ENCODE measurements at regions not wholly inside any gene's neighbourhood (a gene's known extent, or its start where the extent isn't known, plus 50 kb on each side); places are given as distances from the start of the nearest gene placed in this dataset.

GRCh38 chr11:28727254-28727653, 619.1 kb downstream of the METTL15 start:
- H3K36me3 Mint-ChIP-seq: no peaks in the 10 kb centered on the region
- H3K4me1 Mint-ChIP-seq: no peaks in the 10 kb centered on the region
- no peak overlapping the region for H3K4me3 Mint-ChIP-seq
- peaks cover 7 to 23% (median 9%) of the 10 kb centered on the region in 6 donors for H3K9me3 Mint-ChIP-seq
- no peak overlapping the region for H3K27ac Mint-ChIP-seq
- no peak for DNase-seq
- no peaks in the 10 kb centered on the region for H3K27me3 Mint-ChIP-seq (ENCODE audit: low read depth in 3 of 3)

- Mint-ChIP-seq H3K36me3 (no peaks in the 10 kb centered on the region), H3K9me3 (peaks cover 7 to 25% (median 8%) of the 10 kb centered on the region in 6 donors), H3K27me3 (ENCODE audit: low read depth in 3 of 3) (no peaks in the 10 kb centered on the region), H3K4me1 (no peaks in the 10 kb centered on the region), H3K4me3 (no peak overlapping the region), H3K27ac (no peak overlapping the region)
- no peak for DNase-seq
Observed at GRCh38 chr11:28726432-28726831, 618.2 kb downstream of the METTL15 start.

- no peak overlapping the region for H3K27ac Mint-ChIP-seq
- H3K4me1 Mint-ChIP-seq: no peaks in the 10 kb centered on the region
- DNase-seq: no peak
- H3K4me3 Mint-ChIP-seq: no peak overlapping the region
- no peaks in the 10 kb centered on the region for H3K36me3 Mint-ChIP-seq
- peaks cover 1 to 12% (median 3%) of the 10 kb centered on the region in 6 donors for H3K9me3 Mint-ChIP-seq
- H3K27me3 Mint-ChIP-seq (ENCODE audit: low read depth in 3 of 3): no peaks in the 10 kb centered on the region
Observed at GRCh38 chr11:28715726-28716125, 607.5 kb downstream of the METTL15 start.

- H3K4me3 Mint-ChIP-seq: no peak overlapping the region
- H3K27ac Mint-ChIP-seq: no peak overlapping the region
- no peak for DNase-seq
- H3K27me3 Mint-ChIP-seq (ENCODE audit: low read depth in 3 of 3): no peaks in the 10 kb centered on the region
- H3K36me3 Mint-ChIP-seq: no peaks in the 10 kb centered on the region
- H3K9me3 Mint-ChIP-seq: peaks cover 2 to 21% (median 4%) of the 10 kb centered on the region in 6 donors
- no peaks in the 10 kb centered on the region for H3K4me1 Mint-ChIP-seq
Observed at GRCh38 chr11:28713850-28714249, 605.7 kb downstream of the METTL15 start.

- DNase-seq: no peak
- no peaks in the 10 kb centered on the region for H3K27me3 Mint-ChIP-seq (ENCODE audit: low read depth in 3 of 3)
- no peaks in the 10 kb centered on the region for H3K36me3 Mint-ChIP-seq
- no peak overlapping the region for H3K27ac Mint-ChIP-seq
- no peaks in the 10 kb centered on the region for H3K4me1 Mint-ChIP-seq
- peaks cover 0 to 20% (median 8%) of the 10 kb centered on the region in 6 donors for H3K9me3 Mint-ChIP-seq
- no peak overlapping the region for H3K4me3 Mint-ChIP-seq
Observed at GRCh38 chr11:28708075-28708474, 599.9 kb downstream of the METTL15 start.

GRCh38 chr11:28704801-28705200, 596.6 kb downstream of the METTL15 start:
- no peak overlapping the region for H3K27ac Mint-ChIP-seq
- DNase-seq: no peak
- no peaks in the 10 kb centered on the region for H3K36me3 Mint-ChIP-seq
- no peaks in the 10 kb centered on the region for H3K4me1 Mint-ChIP-seq
- peaks cover 3 to 18% (median 12%) of the 10 kb centered on the region in 6 donors for H3K9me3 Mint-ChIP-seq
- H3K27me3 Mint-ChIP-seq (ENCODE audit: low read depth in 3 of 3): peaks cover 0 to 3% (median 0%) of the 10 kb centered on the region in 3 donors
- H3K4me3 Mint-ChIP-seq: no peak overlapping the region

- Mint-ChIP-seq H3K27me3 (ENCODE audit: low read depth in 3 of 3) (peaks cover 0 to 3% (median 0%) of the 10 kb centered on the region in 3 donors), H3K9me3 (peaks cover 3 to 16% (median 14%) of the 10 kb centered on the region in 6 donors), H3K4me3 (no peak overlapping the region), H3K36me3 (no peaks in the 10 kb centered on the region), H3K27ac (no peak overlapping the region), H3K4me1 (no peaks in the 10 kb centered on the region)
- DNase-seq: no peak
Observed at GRCh38 chr11:28703371-28703770, 595.2 kb downstream of the METTL15 start.

- Mint-ChIP-seq H3K27ac (no peak overlapping the region), H3K27me3 (ENCODE audit: low read depth in 3 of 3) (peaks cover 0 to 3% (median 0%) of the 10 kb centered on the region in 3 donors), H3K4me3 (no peak overlapping the region), H3K4me1 (no peaks in the 10 kb centered on the region), H3K36me3 (no peaks in the 10 kb centered on the region), H3K9me3 (peaks cover 3 to 17% (median 15%) of the 10 kb centered on the region in 6 donors)
- DNase-seq: no peak
Observed at GRCh38 chr11:28702871-28703270, 594.7 kb downstream of the METTL15 start.

- Mint-ChIP-seq H3K4me1 (no peaks in the 10 kb centered on the region), H3K4me3 (no peak overlapping the region), H3K27ac (no peak overlapping the region), H3K9me3 (peaks cover 3 to 22% (median 15%) of the 10 kb centered on the region in 6 donors), H3K36me3 (no peaks in the 10 kb centered on the region), H3K27me3 (ENCODE audit: low read depth in 3 of 3) (peaks cover 0 to 3% (median 0%) of the 10 kb centered on the region in 3 donors)
- DNase-seq: no peak
Observed at GRCh38 chr11:28702450-28702790, 594.2 kb downstream of the METTL15 start.

GRCh38 chr11:28701760-28702449, 593.7 kb downstream of the METTL15 start:
- peaks cover 3 to 23% (median 15%) of the 10 kb centered on the region in 6 donors for H3K9me3 Mint-ChIP-seq
- peaks cover 0 to 3% (median 0%) of the 10 kb centered on the region in 3 donors for H3K27me3 Mint-ChIP-seq (ENCODE audit: low read depth in 3 of 3)
- no peak overlapping the region for H3K4me3 Mint-ChIP-seq
- DNase-seq: no peak
- no peaks in the 10 kb centered on the region for H3K4me1 Mint-ChIP-seq
- H3K36me3 Mint-ChIP-seq: no peaks in the 10 kb centered on the region
- no peak overlapping the region for H3K27ac Mint-ChIP-seq

GRCh38 chr11:28699701-28700100, 591.5 kb downstream of the METTL15 start:
- H3K27me3 Mint-ChIP-seq (ENCODE audit: low read depth in 3 of 3): peaks cover 0 to 3% (median 0%) of the 10 kb centered on the region in 3 donors

GRCh38 chr11:28697920-28698827, 590.0 kb downstream of the METTL15 start:
- Mint-ChIP-seq H3K4me1 (no peaks in the 10 kb centered on the region), H3K27ac (no peak overlapping the region), H3K36me3 (no peaks in the 10 kb centered on the region), H3K9me3 (peaks cover 1 to 23% (median 13%) of the 10 kb centered on the region in 6 donors), H3K27me3 (ENCODE audit: low read depth in 3 of 3) (peaks cover 0 to 3% (median 0%) of the 10 kb centered on the region in 3 donors), H3K4me3 (no peak overlapping the region)
- DNase-seq: no peak

More at GRCh38 chr11:28699701-28700100, 591.5 kb downstream of the METTL15 start:
- H3K36me3 Mint-ChIP-seq: no peaks in the 10 kb centered on the region
- H3K9me3 Mint-ChIP-seq: peaks cover 1 to 26% (median 16%) of the 10 kb centered on the region in 6 donors
- H3K4me3 Mint-ChIP-seq: no peak overlapping the region
- H3K27ac Mint-ChIP-seq: no peak overlapping the region
- no peak for DNase-seq
- no peaks in the 10 kb centered on the region for H3K4me1 Mint-ChIP-seq

GRCh38 chr11:28696591-28696990, 588.4 kb downstream of the METTL15 start:
- Mint-ChIP-seq H3K27me3 (ENCODE audit: low read depth in 3 of 3) (no peaks in the 10 kb centered on the region), H3K27ac (no peak overlapping the region), H3K4me1 (no peaks in the 10 kb centered on the region), H3K9me3 (peaks cover 1 to 24% (median 10%) of the 10 kb centered on the region in 6 donors), H3K36me3 (no peaks in the 10 kb centered on the region), H3K4me3 (no peak overlapping the region)
- no peak for DNase-seq

- no peak for DNase-seq
- peaks cover 0 to 6% (median 0%) of the 10 kb centered on the region in 3 donors for H3K36me3 Mint-ChIP-seq
- H3K4me1 Mint-ChIP-seq: no peaks in the 10 kb centered on the region
- no peak overlapping the region for H3K27ac Mint-ChIP-seq
- H3K27me3 Mint-ChIP-seq (ENCODE audit: low read depth in 3 of 3): peaks cover 0 to 1% (median 0%) of the 10 kb centered on the region in 3 donors
- H3K9me3 Mint-ChIP-seq: peaks cover 2 to 22% (median 5%) of the 10 kb centered on the region in 6 donors
- no peak overlapping the region for H3K4me3 Mint-ChIP-seq
Observed at GRCh38 chr11:28690746-28691145, 582.6 kb downstream of the METTL15 start.
